ENCODE measurements at regions not wholly inside any gene's neighbourhood (a gene's known extent, or its start where the extent isn't known, plus 50 kb on each side); places are given as distances from the start of the nearest gene placed in this dataset.
A peak's percentile ranks its signal among the peaks of the same experiment; 100 is the strongest.

DNA sequence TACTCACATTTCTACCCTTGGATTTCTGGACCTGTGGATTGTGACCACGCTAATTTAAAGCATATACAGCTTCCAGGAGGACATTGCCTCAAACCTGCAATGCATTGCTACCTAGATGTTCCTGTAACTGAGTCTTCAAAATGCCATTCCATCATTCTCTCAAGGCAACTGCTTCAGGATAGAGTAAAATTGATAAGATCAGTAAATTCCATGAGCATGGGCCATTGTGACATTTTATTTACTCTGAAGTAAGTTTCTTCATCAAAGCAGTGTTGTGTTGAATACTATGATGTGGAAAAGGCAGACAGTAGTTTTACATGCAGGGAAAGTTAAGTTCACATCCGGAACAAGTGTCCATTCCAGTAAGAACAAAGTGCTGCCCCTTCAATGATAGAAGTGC, 991.0 kb downstream of the ARAP2 start:
- Histone ChIP-seq H3K27ac (ENCODE audit: low read depth, low read length) (no peak overlapping the region), H3K36me3 (ENCODE audit: control insufficient read depth, insufficient read depth, low read length) (no peaks in the 10 kb centered on the region), H3K9me3 (ENCODE audit: control insufficient read depth, insufficient read depth, low read depth, low read length) (no peaks in the 10 kb centered on the region), H3K27me3 (ENCODE audit: control insufficient read depth, insufficient read depth, low read length) (no peaks in the 10 kb centered on the region), H3K4me3 (ENCODE audit: low read depth, low read length) (no peak overlapping the region), H3K9ac (ENCODE audit: low read length) (no peak overlapping the region), H3K4me1 (ENCODE audit: control insufficient read depth, insufficient read depth, low read length) (no peaks in the 10 kb centered on the region)

DNA sequence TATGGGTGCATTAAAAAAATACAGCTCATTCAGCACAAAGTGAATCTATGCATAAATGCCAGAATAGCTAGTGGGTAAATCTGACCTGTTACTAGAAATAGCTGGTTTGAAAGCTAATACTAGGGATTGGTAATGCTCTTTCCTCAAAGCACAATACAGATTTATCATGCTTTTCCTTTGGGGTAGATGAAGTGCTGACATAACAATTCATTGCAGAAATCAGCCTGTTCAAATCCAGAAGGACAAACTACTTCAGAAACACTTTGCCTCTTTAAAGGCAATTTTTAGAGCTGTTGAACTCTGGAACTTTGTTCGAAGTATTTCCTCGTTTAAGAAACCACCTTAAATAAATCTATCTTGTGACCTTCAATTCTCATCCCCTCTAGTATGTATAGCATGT, 957.9 kb downstream of the ARAP2 start:
- Histone ChIP-seq H3K36me3 (ENCODE audit: control insufficient read depth, insufficient read depth, low read length) (no peaks in the 10 kb centered on the region), H3K27ac (ENCODE audit: low read depth, low read length) (no peak overlapping the region), H3K4me3 (ENCODE audit: low read depth, low read length) (no peak overlapping the region), H3K27me3 (ENCODE audit: control insufficient read depth, insufficient read depth, low read length) (no peaks in the 10 kb centered on the region), H3K4me1 (ENCODE audit: control insufficient read depth, insufficient read depth, low read length) (no peaks in the 10 kb centered on the region), H3K9me3 (ENCODE audit: control insufficient read depth, insufficient read depth, low read depth, low read length) (no peaks in the 10 kb centered on the region), H3K9ac (ENCODE audit: low read length) (no peak overlapping the region)

DNA sequence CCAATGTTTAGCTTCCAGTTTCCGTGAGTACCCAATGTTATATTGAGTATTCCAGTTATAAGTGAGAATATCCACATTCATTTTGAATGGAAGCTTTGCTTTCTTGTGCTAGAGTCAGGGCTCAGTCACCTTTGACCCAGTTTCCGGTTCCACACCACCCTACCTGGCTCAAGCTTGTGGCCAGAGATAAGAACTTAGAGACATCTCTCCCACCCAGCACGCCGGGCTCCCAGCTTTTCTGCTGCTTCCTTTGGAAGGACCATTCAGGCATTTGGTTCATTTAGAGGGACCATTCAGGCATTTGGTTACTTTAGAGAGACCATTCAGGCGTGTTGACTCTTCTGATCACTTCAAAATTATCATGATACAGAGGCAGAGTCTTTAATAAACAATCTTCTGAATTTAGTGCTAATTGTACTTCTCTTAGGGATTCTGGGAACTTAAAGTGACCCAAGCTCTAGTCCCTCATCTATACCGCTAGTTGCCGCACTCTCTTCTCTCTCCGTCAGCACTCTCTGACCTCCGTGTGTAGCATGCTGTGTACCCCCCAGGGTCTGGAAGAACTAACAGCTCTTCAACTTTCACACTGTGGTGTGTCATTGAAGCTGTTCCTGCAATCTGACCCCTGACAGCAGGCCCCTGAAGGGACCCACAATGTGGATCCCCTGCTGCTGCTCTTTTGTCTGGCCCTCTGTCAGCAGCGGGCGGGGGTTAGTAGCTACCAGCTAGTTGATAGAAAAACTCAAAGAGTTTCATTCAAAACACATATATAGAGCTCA, 943.1 kb downstream of the ARAP2 start:
- H3K4me3 ChIP-seq (ENCODE audit: low read depth, low read length): peak overlapping the region; percentile 32
- no peak overlapping the region for H3K27ac ChIP-seq (ENCODE audit: low read depth, low read length)
- H3K36me3 ChIP-seq (ENCODE audit: control insufficient read depth, insufficient read depth, low read length): no peaks in the 10 kb centered on the region
- no peak overlapping the region for H3K9ac ChIP-seq (ENCODE audit: low read length)
- no peaks in the 10 kb centered on the region for H3K9me3 ChIP-seq (ENCODE audit: control insufficient read depth, insufficient read depth, low read depth, low read length)
- peaks cover 6% of the 10 kb centered on the region for H3K4me1 ChIP-seq (ENCODE audit: control insufficient read depth, insufficient read depth, low read length)
- no peaks in the 10 kb centered on the region for H3K27me3 ChIP-seq (ENCODE audit: control insufficient read depth, insufficient read depth, low read length)

DNA sequence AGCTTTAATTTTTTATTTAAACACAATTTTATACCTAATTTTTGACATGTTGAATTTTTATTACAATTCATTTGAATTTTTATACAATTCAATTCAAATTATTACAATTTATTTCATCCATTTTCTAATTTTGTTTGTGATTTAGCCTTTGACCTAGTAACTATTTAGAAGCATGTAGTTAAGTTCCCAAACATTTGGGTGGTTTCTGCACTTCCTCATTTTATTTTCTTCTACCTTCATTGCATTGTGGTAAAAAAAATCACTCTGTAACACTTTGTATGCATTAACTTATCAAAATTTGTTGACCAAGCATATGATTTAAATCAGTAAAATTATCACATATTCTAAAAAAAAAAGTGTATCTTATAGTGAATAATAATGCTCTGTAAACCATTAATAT, 928.9 kb downstream of the ARAP2 start:
- Histone ChIP-seq H3K4me3 (ENCODE audit: low read depth, low read length) (no peak overlapping the region), H3K9me3 (ENCODE audit: control insufficient read depth, insufficient read depth, low read depth, low read length) (no peaks in the 10 kb centered on the region), H3K9ac (ENCODE audit: low read length) (no peak overlapping the region)

DNA sequence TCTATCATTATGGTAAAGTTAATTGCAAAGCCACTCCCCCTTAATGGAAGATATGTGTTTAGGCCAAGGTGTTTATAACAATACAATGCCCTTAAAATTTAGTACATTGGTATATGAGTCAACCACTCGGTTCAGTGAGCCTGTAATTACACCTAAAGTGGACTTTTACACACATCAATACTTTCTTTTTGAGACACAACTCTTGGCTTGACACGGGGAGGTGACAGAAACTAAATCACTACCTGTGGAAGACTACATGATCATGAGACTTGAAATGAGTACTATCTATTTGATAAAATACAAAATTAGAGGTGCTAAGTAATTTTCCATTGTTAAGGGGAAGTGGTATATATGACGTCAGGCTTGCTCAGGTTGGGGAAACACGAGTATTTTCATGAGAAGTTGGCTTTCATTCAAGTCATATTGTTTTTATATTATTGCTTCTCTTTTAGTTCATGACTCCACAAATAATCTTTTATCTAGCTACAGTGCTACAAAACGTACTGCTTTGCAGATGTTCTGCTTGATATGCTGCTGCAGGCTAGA, 918.3 kb downstream of the ARAP2 start:
- H3K4me1 ChIP-seq (ENCODE audit: control insufficient read depth, insufficient read depth, low read length): no peaks in the 10 kb centered on the region
- H3K36me3 ChIP-seq (ENCODE audit: control insufficient read depth, insufficient read depth, low read length): no peaks in the 10 kb centered on the region
- H3K27ac ChIP-seq (ENCODE audit: low read depth, low read length): no peak overlapping the region
- H3K9me3 ChIP-seq (ENCODE audit: control insufficient read depth, insufficient read depth, low read depth, low read length): no peaks in the 10 kb centered on the region
- no peak overlapping the region for H3K9ac ChIP-seq (ENCODE audit: low read length)
- H3K4me3 ChIP-seq (ENCODE audit: low read depth, low read length): no peak overlapping the region
- H3K27me3 ChIP-seq (ENCODE audit: control insufficient read depth, insufficient read depth, low read length): no peaks in the 10 kb centered on the region

More for the DNA sequence above, 928.9 kb downstream of the ARAP2 start:
- H3K4me1 ChIP-seq (ENCODE audit: control insufficient read depth, insufficient read depth, low read length): no peaks in the 10 kb centered on the region
- H3K27me3 ChIP-seq (ENCODE audit: control insufficient read depth, insufficient read depth, low read length): no peaks in the 10 kb centered on the region
- no peak overlapping the region for H3K27ac ChIP-seq (ENCODE audit: low read depth, low read length)
- no peaks in the 10 kb centered on the region for H3K36me3 ChIP-seq (ENCODE audit: control insufficient read depth, insufficient read depth, low read length)

DNA sequence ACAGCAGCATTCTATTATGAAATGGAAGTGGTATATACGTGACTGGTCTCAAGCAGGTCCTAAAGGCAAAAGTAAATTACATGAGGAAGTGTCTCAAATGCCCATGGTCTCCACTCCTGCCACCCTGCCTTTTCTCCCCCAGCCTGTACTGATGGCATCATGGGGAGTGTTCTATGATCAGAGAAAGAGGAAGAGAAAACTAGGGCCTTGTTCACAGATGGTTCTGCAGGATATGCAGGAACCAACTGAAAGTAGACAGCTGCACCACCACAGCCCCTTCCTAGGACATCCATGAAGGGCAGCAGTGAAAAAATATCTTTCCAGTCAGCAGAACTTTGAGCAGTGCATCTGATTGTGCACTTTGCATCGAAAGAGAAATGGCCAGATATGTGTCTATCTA, 901.5 kb downstream of the ARAP2 start:
- Histone ChIP-seq H3K9ac (ENCODE audit: low read length) (no peak overlapping the region), H3K27ac (ENCODE audit: low read depth, low read length) (no peak overlapping the region), H3K9me3 (ENCODE audit: control insufficient read depth, insufficient read depth, low read depth, low read length) (no peaks in the 10 kb centered on the region), H3K4me1 (ENCODE audit: control insufficient read depth, insufficient read depth, low read length) (no peaks in the 10 kb centered on the region), H3K4me3 (ENCODE audit: low read depth, low read length) (no peak overlapping the region), H3K27me3 (ENCODE audit: control insufficient read depth, insufficient read depth, low read length) (no peaks in the 10 kb centered on the region), H3K36me3 (ENCODE audit: control insufficient read depth, insufficient read depth, low read length) (no peaks in the 10 kb centered on the region)

DNA sequence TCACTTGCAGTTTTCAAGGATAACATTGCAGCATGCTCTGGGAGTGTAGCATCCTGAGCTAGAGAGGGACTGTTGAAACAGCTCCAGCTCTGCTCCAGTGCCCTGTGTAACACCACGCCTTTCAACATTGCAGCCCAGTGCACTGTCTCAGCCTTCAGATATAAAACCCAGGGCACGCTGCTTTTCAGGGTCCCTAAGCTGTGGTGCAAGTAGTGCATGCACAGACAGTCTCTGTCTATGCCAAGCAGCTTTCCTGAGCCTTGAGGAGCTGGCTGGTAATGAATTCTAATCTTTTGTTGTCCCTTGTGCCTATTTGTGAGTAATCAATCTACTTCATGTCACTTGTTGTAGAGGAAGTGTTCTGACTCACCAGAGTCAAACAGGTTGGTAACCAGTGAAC, 897.0 kb downstream of the ARAP2 start:
- H3K9ac ChIP-seq (ENCODE audit: low read length): no peak overlapping the region
- H3K36me3 ChIP-seq (ENCODE audit: control insufficient read depth, insufficient read depth, low read length): no peaks in the 10 kb centered on the region
- H3K4me3 ChIP-seq (ENCODE audit: low read depth, low read length): no peak overlapping the region
- H3K27ac ChIP-seq (ENCODE audit: low read depth, low read length): no peak overlapping the region
- no peaks in the 10 kb centered on the region for H3K27me3 ChIP-seq (ENCODE audit: control insufficient read depth, insufficient read depth, low read length)
- H3K9me3 ChIP-seq (ENCODE audit: control insufficient read depth, insufficient read depth, low read depth, low read length): peaks cover 19% of the 10 kb centered on the region
- no peaks in the 10 kb centered on the region for H3K4me1 ChIP-seq (ENCODE audit: control insufficient read depth, insufficient read depth, low read length)

DNA sequence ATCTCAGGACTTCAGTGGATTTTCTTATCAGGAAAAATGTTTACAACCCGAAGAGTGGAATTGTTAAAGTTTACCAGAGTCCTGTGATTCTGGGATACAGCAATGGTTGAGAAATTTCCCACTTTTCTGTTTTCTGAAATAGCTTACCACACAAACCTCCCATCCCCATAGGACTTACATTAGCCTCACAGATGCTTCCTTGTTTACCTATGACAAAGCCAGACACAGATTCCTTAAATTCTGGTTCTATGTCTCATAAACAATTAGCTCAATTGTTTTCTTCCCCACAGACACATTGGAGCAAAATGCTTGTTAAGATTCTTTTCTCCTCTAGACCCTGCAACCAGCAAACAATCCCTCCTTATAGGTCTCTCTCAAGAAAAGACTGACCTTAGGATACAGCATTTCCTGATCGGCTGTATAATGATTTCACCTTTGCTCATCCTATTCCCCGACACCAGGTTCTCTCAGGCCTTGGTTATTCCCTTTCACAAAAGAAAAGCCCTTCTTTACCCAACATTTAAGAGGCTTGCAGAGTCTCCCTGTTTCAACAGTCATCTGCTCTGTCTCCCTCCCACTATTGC, 886.2 kb downstream of the ARAP2 start:
- Histone ChIP-seq H3K27ac (ENCODE audit: low read depth, low read length) (peak overlapping the region; percentile 45; the same call in 1 of the 2 replicates), H3K9ac (ENCODE audit: low read length) (peak overlapping the region; percentile 7), H3K4me3 (ENCODE audit: low read depth, low read length) (no peak overlapping the region), H3K4me1 (ENCODE audit: control insufficient read depth, insufficient read depth, low read length) (peaks cover 7% of the 10 kb centered on the region; the same call in 1 of the 2 replicates), H3K36me3 (ENCODE audit: control insufficient read depth, insufficient read depth, low read length) (no peaks in the 10 kb centered on the region), H3K27me3 (ENCODE audit: control insufficient read depth, insufficient read depth, low read length) (no peaks in the 10 kb centered on the region), H3K9me3 (ENCODE audit: control insufficient read depth, insufficient read depth, low read depth, low read length) (0 out of 2 replicates have a peak, but pooled peaks cover 2% of the 10 kb centered on the region)

DNA sequence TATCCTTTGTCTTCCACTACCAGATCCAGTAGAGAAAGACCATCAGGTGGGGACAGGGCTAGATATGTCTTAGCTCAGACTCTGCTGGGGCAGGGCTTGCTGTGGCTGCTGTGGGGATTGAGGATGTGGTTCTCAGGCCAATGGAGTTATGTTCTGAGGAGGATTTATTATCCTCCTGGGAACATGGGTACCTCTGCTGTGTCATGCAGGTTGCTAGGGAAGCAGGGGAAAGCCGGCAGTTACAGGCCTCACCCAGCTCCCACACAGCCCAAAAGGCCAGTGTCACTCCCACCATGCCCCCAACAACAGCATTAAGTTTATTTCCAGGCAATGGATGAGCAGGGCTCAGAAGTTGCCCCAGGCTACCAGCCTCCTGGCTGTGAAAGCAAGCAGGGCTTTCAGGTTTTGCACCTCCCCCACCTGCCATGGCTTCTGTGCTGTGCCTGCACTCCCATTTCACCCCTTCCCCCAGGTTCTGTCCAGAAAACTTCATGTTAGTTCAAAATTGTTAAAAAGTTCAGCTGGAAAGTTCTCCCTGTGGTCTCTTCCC, 879.9 kb downstream of the ARAP2 start:
- Histone ChIP-seq H3K9me3 (ENCODE audit: control insufficient read depth, insufficient read depth, low read depth, low read length) (no peaks in the 10 kb centered on the region; the same call in 1 of the 2 replicates), H3K36me3 (ENCODE audit: control insufficient read depth, insufficient read depth, low read length) (no peaks in the 10 kb centered on the region), H3K27ac (ENCODE audit: low read depth, low read length) (no peak overlapping the region), H3K9ac (ENCODE audit: low read length) (no peak overlapping the region), H3K4me3 (ENCODE audit: low read depth, low read length) (no peak overlapping the region; the same call in 1 of the 2 replicates), H3K27me3 (ENCODE audit: control insufficient read depth, insufficient read depth, low read length) (no peaks in the 10 kb centered on the region), H3K4me1 (ENCODE audit: control insufficient read depth, insufficient read depth, low read length) (peaks cover 5% of the 10 kb centered on the region; the same call in 1 of the 2 replicates)

DNA sequence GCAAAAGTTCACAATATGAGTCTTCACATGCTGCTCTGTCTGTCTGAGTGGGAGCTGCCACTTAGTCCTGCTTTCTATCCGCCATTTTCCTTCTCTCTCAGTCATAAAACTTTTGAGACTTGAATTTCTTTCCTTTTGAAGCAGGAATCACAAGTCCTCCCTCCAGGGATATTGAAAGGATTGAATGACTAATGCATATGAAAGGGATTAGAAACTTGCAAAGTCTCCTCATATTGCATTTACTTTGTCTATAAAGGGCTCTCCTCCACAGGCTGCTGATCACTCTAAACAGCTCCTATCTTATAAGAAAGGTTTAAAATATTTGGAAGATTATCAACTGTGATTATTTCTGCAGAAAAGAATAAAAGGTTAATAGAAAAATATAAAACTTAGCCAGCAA, 879.1 kb downstream of the ARAP2 start:
- peaks cover 5% of the 10 kb centered on the region; the same call in 1 of the 2 replicates for H3K4me1 ChIP-seq (ENCODE audit: control insufficient read depth, insufficient read depth, low read length)
- no peak overlapping the region for H3K4me3 ChIP-seq (ENCODE audit: low read depth, low read length)
- no peak overlapping the region for H3K27ac ChIP-seq (ENCODE audit: low read depth, low read length)
- no peaks in the 10 kb centered on the region; the same call in 1 of the 2 replicates for H3K9me3 ChIP-seq (ENCODE audit: control insufficient read depth, insufficient read depth, low read depth, low read length)
- no peak overlapping the region for H3K9ac ChIP-seq (ENCODE audit: low read length)
- no peaks in the 10 kb centered on the region for H3K36me3 ChIP-seq (ENCODE audit: control insufficient read depth, insufficient read depth, low read length)
- H3K27me3 ChIP-seq (ENCODE audit: control insufficient read depth, insufficient read depth, low read length): no peaks in the 10 kb centered on the region

DNA sequence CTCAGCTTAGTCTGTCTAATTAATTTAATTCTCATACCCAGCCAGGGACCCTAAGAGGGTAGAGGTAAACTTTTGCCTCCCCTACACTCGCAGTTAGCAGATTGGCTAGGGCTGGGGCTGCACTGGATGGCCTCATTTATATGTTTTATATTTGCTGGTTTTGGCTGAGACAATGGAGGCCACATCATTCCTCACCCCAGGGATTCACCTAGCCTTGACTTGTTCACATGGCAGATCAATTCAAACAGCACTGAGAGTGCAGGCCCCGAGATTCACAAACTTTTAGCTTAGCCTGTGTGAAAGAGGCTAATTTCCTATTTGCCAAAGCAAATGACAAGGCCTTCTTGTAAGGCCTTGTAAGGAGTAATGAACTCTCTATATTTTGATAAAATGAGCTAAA, 844.4 kb downstream of the ARAP2 start:
- Histone ChIP-seq H3K36me3 (ENCODE audit: control insufficient read depth, insufficient read depth, low read length) (no peaks in the 10 kb centered on the region), H3K27ac (ENCODE audit: low read depth, low read length) (no peak overlapping the region), H3K4me1 (ENCODE audit: control insufficient read depth, insufficient read depth, low read length) (no peaks in the 10 kb centered on the region), H3K27me3 (ENCODE audit: control insufficient read depth, insufficient read depth, low read length) (no peaks in the 10 kb centered on the region), H3K9me3 (ENCODE audit: control insufficient read depth, insufficient read depth, low read depth, low read length) (no peaks in the 10 kb centered on the region), H3K4me3 (ENCODE audit: low read depth, low read length) (no peak overlapping the region), H3K9ac (ENCODE audit: low read length) (no peak overlapping the region)
